Natural killer cell (primary cell): ENCODE measurements at regions not wholly inside any gene's neighbourhood (a gene's known extent, or its start where the extent isn't known, plus 50 kb on each side); places are given as distances from the start of the nearest gene placed in this dataset.

Source experiments
- ATAC-seq, 3 donors: fragments of 150-1000 bp in 2 of 3; fragments of 200-7000 bp in 1 of 3; cut with Tn5 transposase; 1 replicate in 1 of 3; 2 replicates in 2 of 3; pipeline ENCODE4 v1.10.0; 2021; ENCODE audit warnings: mild to moderate bottlenecking in 2 of 3, moderate library complexity in 2 of 3
- DNase-seq, 2 donors: peaks; one replicate each; pipeline versions ENCODE4 v3.0.0 to v3.0.0-alpha.2; 2013 to 2021; ENCODE audit warnings: mixed read lengths in 1 of 2
- H3K27ac ChIP-seq: one replicate; pipeline ENCODE4 v1.5.1; 2013; ENCODE audit warnings: mild to moderate bottlenecking, low read length
- H3K27me3 ChIP-seq: one replicate; pipeline ENCODE4 v1.6.1; 2013; ENCODE audit warnings: low read length; ENCODE audit not compliant: control insufficient read depth, insufficient read depth
- H3K36me3 ChIP-seq: one replicate; pipeline ENCODE4 v1.6.1; 2013; ENCODE audit warnings: low read length; ENCODE audit not compliant: control insufficient read depth, insufficient read depth
- H3K4me1 ChIP-seq: one replicate; pipeline ENCODE4 v1.6.1; 2013; ENCODE audit warnings: low read length; ENCODE audit not compliant: control insufficient read depth, insufficient read depth
- H3K4me3 ChIP-seq: one replicate; pipeline ENCODE4 v1.5.1; 2013; ENCODE audit warnings: low read length
- H3K9me3 ChIP-seq: one replicate; pipeline ENCODE4 v1.6.1; 2013; ENCODE audit warnings: low read length; ENCODE audit not compliant: control insufficient read depth, insufficient read depth
- H3K27ac Mint-ChIP-seq, 2 donors: one replicate each; pipeline ENCODE4 v1.8.0; 2022; ENCODE audit warnings: mild to moderate bottlenecking in 2 of 2, mixed read lengths in 2 of 2, moderate library complexity in 1 of 2
- H3K27me3 Mint-ChIP-seq, 2 donors: one replicate each; pipeline ENCODE4 v1.8.0; 2022; ENCODE audit warnings: low read depth in 2 of 2, mixed read lengths in 2 of 2
- H3K36me3 Mint-ChIP-seq: one replicate; pipeline ENCODE4 v1.8.0; 2022; ENCODE audit warnings: mixed read lengths
- H3K4me1 Mint-ChIP-seq, 2 donors: one replicate each; pipeline ENCODE4 v1.8.0; 2022; ENCODE audit warnings: mixed read lengths in 2 of 2
- H3K4me3 Mint-ChIP-seq: one replicate; pipeline ENCODE4 v1.8.0; 2022; ENCODE audit warnings: mild to moderate bottlenecking, moderate library complexity, mixed read lengths
- H3K9me3 Mint-ChIP-seq, 2 donors: one replicate each; pipeline ENCODE4 v1.8.0; 2022; ENCODE audit warnings: mixed read lengths in 2 of 2
- WGBS: methylation state at CpG from one replicate; pipeline ENCODE4 v1.1.7; 2013; ENCODE audit warnings: missing lambda C conversion rate; ENCODE audit not compliant: insufficient coverage; 5-methylcytosine and 5-hydroxymethylcytosine counted together
- intact Hi-C: fragments of 100-400 bp; cut with micrococcal nuclease; formaldehyde crosslinking; loops from one replicate; pipeline ENCODE4 v1.14.2; 2022
- TF ChIP-seq, protein P1 (sequence below): fragments of 200-600 bp; IDR thresholded peaks from one replicate; pipeline ENCODE4 v1.8.0; 2022; ENCODE audit warnings: antibody characterized with exemption

DNA sequence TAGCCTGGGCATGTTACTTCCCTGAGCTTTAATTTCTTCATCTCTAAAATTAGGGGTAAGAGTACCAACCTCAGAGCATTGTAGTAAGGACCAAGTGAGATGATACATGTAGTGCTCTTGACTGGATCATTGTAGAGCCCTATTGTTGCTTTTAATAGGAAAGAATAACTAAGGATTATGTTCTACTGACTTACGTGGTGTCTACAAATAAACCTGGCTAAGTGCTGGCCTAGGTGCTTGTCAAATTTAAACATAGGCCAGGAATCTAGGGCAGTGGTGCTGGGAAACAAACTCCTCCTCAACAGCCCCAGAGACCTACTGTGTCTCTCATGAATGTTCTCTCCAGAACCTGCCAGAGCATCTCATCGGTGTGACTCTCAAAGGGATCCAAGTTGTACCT is 69.4 kb downstream of the ABCC12 start:
- DNase-seq, result no peak
- Histone ChIP-seq H3K4me3 (no peak overlapping the region), H3K36me3 (no peaks in the 10 kb centered on the region), H3K9me3 (no peaks in the 10 kb centered on the region), H3K27ac (no peak overlapping the region), H3K27me3 (no peaks in the 10 kb centered on the region), H3K4me1 (no peaks in the 10 kb centered on the region)
- 83% methylated on average over 2 of the region's 2 CpGs for WGBS
- Mint-ChIP-seq H3K4me1 (no peaks in the 10 kb centered on the region), H3K9me3 (no peaks in the 10 kb centered on the region), H3K4me3 (no peak overlapping the region), H3K27me3 (peaks cover 7 to 9% of the 10 kb centered on the region in 2 donors), H3K27ac (no peak overlapping the region), H3K36me3 (no peaks in the 10 kb centered on the region)
- TF ChIP-seq, protein P1, sequence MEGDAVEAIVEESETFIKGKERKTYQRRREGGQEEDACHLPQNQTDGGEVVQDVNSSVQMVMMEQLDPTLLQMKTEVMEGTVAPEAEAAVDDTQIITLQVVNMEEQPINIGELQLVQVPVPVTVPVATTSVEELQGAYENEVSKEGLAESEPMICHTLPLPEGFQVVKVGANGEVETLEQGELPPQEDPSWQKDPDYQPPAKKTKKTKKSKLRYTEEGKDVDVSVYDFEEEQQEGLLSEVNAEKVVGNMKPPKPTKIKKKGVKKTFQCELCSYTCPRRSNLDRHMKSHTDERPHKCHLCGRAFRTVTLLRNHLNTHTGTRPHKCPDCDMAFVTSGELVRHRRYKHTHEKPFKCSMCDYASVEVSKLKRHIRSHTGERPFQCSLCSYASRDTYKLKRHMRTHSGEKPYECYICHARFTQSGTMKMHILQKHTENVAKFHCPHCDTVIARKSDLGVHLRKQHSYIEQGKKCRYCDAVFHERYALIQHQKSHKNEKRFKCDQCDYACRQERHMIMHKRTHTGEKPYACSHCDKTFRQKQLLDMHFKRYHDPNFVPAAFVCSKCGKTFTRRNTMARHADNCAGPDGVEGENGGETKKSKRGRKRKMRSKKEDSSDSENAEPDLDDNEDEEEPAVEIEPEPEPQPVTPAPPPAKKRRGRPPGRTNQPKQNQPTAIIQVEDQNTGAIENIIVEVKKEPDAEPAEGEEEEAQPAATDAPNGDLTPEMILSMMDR, result no peak
- intact Hi-C loops, result no loop called here
- ATAC-seq, result no peak

DNA sequence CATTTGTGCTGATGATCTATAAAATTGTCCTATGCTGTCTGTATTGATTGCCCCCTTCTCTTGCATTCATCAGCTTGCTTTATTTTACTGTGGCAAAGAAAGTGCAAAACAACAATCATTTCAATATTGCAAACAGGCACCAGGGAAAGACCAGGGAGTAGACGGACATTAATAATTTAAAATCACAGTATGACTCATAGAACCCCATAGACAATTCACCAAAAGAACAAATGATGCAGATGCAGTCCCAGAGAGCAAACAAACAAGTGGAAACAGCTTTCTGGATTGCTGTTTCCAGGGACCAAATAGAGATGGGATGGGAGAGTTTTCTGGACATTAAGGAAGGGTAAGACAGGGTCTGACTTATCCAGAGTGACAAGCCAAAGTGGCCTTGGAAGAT is 70.1 kb downstream of the ABCC12 start:
- ATAC-seq, result no peak
- H3K4me3 Mint-ChIP-seq, result no peak overlapping the region

DNA sequence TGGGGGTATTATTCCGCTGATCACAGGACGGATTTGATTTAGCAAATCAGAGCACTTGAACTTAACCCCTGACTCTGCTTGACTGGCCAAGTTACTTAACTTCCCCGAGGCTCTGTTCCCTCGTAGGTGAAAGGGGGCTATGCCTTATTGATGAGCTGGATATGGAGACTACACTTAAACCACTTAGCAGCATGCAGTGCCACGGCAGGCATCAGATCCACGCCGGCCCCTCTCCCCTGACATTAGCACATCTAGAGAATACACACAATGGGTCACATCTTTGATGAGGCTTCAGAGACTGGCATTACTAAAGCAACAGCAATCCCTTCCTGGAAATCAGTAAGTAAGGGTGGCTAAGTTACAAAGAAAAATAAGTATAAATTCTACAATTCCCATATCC is 71.0 kb downstream of the ABCC12 start:
- H3K9me3 Mint-ChIP-seq, result no peaks in the 10 kb centered on the region
- H3K9me3 ChIP-seq, result no peaks in the 10 kb centered on the region
- no peaks in the 10 kb centered on the region for H3K4me1 Mint-ChIP-seq
- intact Hi-C loops, result no loop called here
- H3K4me3 ChIP-seq, result no peak overlapping the region
- H3K36me3 ChIP-seq, result no peaks in the 10 kb centered on the region
- DNase-seq (no peak), ATAC-seq (no peak)
- H3K36me3 Mint-ChIP-seq, result no peaks in the 10 kb centered on the region
- no peak overlapping the region for H3K4me3 Mint-ChIP-seq
- WGBS, result 83% methylated on average over 7 of the region's 7 CpGs
- H3K27ac ChIP-seq, result no peak overlapping the region
- no peaks in the 10 kb centered on the region for H3K4me1 ChIP-seq
- H3K27me3 ChIP-seq, result no peaks in the 10 kb centered on the region
- peaks cover 0 to 4% of the 10 kb centered on the region in 2 donors for H3K27me3 Mint-ChIP-seq
- TF ChIP-seq, protein P1, result no peak
- no peak overlapping the region for H3K27ac Mint-ChIP-seq

More for the DNA sequence above, 70.1 kb downstream of the ABCC12 start:
- intact Hi-C loops, result no loop called here
- Mint-ChIP-seq H3K4me1 (no peaks in the 10 kb centered on the region), H3K27ac (no peak overlapping the region), H3K27me3 (peaks cover 0 to 4% of the 10 kb centered on the region in 2 donors), H3K9me3 (no peaks in the 10 kb centered on the region), H3K36me3 (no peaks in the 10 kb centered on the region)
- Histone ChIP-seq H3K36me3 (no peaks in the 10 kb centered on the region), H3K27ac (no peak overlapping the region), H3K27me3 (no peaks in the 10 kb centered on the region), H3K4me3 (no peak overlapping the region), H3K4me1 (no peaks in the 10 kb centered on the region), H3K9me3 (no peaks in the 10 kb centered on the region)
- TF ChIP-seq, protein P1, result no peak
- WGBS, result 91% methylated on average over 1 of the region's 1 CpG
- DNase-seq, result no peak

DNA sequence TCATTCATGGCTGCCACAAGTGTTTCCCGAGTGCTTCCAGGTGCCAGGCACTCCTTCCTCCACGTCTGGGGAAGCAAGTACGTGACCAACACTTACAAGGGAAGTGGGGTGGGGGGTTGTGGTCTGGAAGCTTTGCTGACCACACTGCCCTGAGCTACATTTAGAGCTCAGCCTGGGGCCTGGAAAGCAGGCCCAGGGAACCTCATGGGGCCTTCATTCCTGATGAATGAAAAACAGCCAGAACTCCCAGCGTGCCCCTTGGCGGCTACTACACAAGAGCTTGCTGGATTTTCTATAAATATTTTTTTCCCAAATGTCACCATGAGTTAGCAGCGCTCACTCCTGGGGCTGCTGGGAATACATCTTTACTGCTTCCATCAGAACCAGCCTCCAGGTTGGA is 73.3 kb downstream of the ABCC12 start:
- no peak overlapping the region for H3K27ac ChIP-seq
- Mint-ChIP-seq H3K4me3 (no peak overlapping the region), H3K9me3 (no peaks in the 10 kb centered on the region), H3K4me1 (no peaks in the 10 kb centered on the region), H3K27ac (no peak overlapping the region), H3K27me3 (no peaks in the 10 kb centered on the region), H3K36me3 (no peaks in the 10 kb centered on the region)
- 53% methylated on average over 6 of the region's 6 CpGs for WGBS
- DNase-seq (no peak), ATAC-seq (no peak)
- intact Hi-C loops, result no loop called here
- H3K9me3 ChIP-seq, result no peaks in the 10 kb centered on the region
- no peak overlapping the region for H3K4me3 ChIP-seq
- no peaks in the 10 kb centered on the region for H3K36me3 ChIP-seq
- no peaks in the 10 kb centered on the region for H3K4me1 ChIP-seq
- TF ChIP-seq, protein P1, result no peak
- no peaks in the 10 kb centered on the region for H3K27me3 ChIP-seq
